ENCODE measurements at regions not wholly inside any gene's neighbourhood (a gene's known extent, or its start where the extent isn't known, plus 50 kb on each side); places are given as distances from the start of the nearest gene placed in this dataset.

DNA sequence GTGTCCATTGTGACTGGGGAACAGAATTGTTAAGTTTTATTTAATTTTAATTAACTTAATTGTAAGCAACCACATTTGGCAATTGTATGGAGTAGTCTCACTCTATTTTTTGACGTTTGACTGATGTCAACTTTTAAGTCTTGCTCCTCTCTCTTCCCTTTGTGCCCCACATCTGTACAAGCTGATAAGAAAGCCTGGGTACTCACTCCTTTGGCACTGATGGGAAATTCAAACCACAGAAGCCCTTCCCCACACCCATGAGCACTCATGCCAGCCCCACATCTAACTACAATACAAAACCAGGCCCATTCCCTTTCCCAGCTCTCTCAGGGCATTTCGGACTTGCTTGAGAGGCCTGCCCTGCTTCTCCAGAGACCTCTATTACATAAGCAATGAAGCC, 451.5 kb upstream of the KIF2A start:
- TF ChIP-seq, protein P1, sequence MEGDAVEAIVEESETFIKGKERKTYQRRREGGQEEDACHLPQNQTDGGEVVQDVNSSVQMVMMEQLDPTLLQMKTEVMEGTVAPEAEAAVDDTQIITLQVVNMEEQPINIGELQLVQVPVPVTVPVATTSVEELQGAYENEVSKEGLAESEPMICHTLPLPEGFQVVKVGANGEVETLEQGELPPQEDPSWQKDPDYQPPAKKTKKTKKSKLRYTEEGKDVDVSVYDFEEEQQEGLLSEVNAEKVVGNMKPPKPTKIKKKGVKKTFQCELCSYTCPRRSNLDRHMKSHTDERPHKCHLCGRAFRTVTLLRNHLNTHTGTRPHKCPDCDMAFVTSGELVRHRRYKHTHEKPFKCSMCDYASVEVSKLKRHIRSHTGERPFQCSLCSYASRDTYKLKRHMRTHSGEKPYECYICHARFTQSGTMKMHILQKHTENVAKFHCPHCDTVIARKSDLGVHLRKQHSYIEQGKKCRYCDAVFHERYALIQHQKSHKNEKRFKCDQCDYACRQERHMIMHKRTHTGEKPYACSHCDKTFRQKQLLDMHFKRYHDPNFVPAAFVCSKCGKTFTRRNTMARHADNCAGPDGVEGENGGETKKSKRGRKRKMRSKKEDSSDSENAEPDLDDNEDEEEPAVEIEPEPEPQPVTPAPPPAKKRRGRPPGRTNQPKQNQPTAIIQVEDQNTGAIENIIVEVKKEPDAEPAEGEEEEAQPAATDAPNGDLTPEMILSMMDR (conservative IDR thresholded peaks at IDR 0.05): no peak
- TF ChIP-seq EZH2 (IDR thresholded peaks at IDR 0.05; ENCODE audit: low read depth): no peak
